B cell (primary cell): ENCODE measurements at regions not wholly inside any gene's neighbourhood (a gene's known extent, or its start where the extent isn't known, plus 50 kb on each side); places are given as distances from the start of the nearest gene placed in this dataset.

Experiments used
- CTCF ChIP-seq: fragments of 200-600 bp; IDR thresholded peaks from one replicate; pipeline ENCODE4 v1.8.0; 2022; ENCODE audit warnings: antibody characterized with exemption, mild to moderate bottlenecking
- EZH2 ChIP-seq: IDR thresholded peaks from 2 replicates; pipeline ENCODE4 v1.6.1; 2012; ENCODE audit warnings: borderline replicate concordance, low read depth, mild to moderate bottlenecking, moderate library complexity, low read length; ENCODE audit not compliant: insufficient read depth, poor library complexity, severe bottlenecking

- TF ChIP-seq CTCF (no peak), EZH2 (no peak)
Observed at GRCh38 chr6:113317891-113318574, 539.1 kb upstream of the MARCKS start.
